Endothelial cell of hepatic sinusoid (primary cell): ENCODE measurements at regions not wholly inside any gene's neighbourhood (a gene's known extent, or its start where the extent isn't known, plus 50 kb on each side); places are given as distances from the start of the nearest gene placed in this dataset.

Experiments
- in situ Hi-C: cut with HindIII; loops from 2 replicates; pipeline ENCODE4 v1.10.0; 2017; ENCODE audit warnings: low sequenced_read_pairs

- in situ Hi-C loops: loop anchor here (25.0 kb wide), 1 partner anchor 1321 kb away; the partner anchor contains the start of gene PCDH17
Observed at GRCh38 chr13:58958097-58958496, 1205.6 kb downstream of the DIAPH3 start.

- in situ Hi-C loops: loop anchor here (25.0 kb wide), 1 partner anchor 1324 kb away; the partner anchor contains the start of gene PCDH17
Observed at GRCh38 chr13:58960888-58961287, 1202.8 kb downstream of the DIAPH3 start.

GRCh38 chr13:58963321-58963720 is 1200.4 kb downstream of the DIAPH3 start:
- in situ Hi-C loops: loop anchor here (25.0 kb wide), 1 partner anchor 1326 kb away; the partner anchor contains the start of gene PCDH17

- in situ Hi-C loops: loop anchor here (25.0 kb wide), 1 partner anchor 1327 kb away; the partner anchor contains the start of gene PCDH17
Observed at GRCh38 chr13:58964048-58964447, 1199.7 kb downstream of the DIAPH3 start.

GRCh38 chr13:58977085-58977484 is 1186.6 kb downstream of the DIAPH3 start:
- in situ Hi-C loops: no loop called here

GRCh38 chr13:58978331-58978730 is 1185.4 kb downstream of the DIAPH3 start:
- in situ Hi-C loops: no loop called here

- in situ Hi-C loops: no loop called here
Observed at GRCh38 chr13:58979851-58980250, 1183.9 kb downstream of the DIAPH3 start.

GRCh38 chr13:58985845-58986244 is 1177.9 kb downstream of the DIAPH3 start:
- in situ Hi-C loops: no loop called here

GRCh38 chr13:58989556-58989955 is 1174.2 kb downstream of the DIAPH3 start:
- in situ Hi-C loops: no loop called here

- in situ Hi-C loops: no loop called here
Observed at GRCh38 chr13:58991826-58992477, 1171.8 kb downstream of the DIAPH3 start.

GRCh38 chr13:58992478-58993042 is 1171.2 kb downstream of the DIAPH3 start:
- in situ Hi-C loops: no loop called here

- in situ Hi-C loops: no loop called here
Observed at GRCh38 chr13:58994077-58994476, 1169.7 kb downstream of the DIAPH3 start.

GRCh38 chr13:58994777-58995176 is 1169.0 kb downstream of the DIAPH3 start:
- in situ Hi-C loops: no loop called here

GRCh38 chr13:58998716-58999115 is 1165.0 kb downstream of the DIAPH3 start:
- in situ Hi-C loops: no loop called here

GRCh38 chr13:58999851-59000250 is 1163.9 kb downstream of the DIAPH3 start:
- in situ Hi-C loops: no loop called here

GRCh38 chr13:59000770-59001169 is 1163.0 kb downstream of the DIAPH3 start:
- in situ Hi-C loops: no loop called here

- in situ Hi-C loops: no loop called here
Observed at GRCh38 chr13:59012731-59013130, 1151.0 kb downstream of the DIAPH3 start.

- in situ Hi-C loops: no loop called here
Observed at GRCh38 chr13:59016250-59016649, 1147.5 kb downstream of the DIAPH3 start.

- in situ Hi-C loops: no loop called here
Observed at GRCh38 chr13:59024434-59024833, 1139.3 kb downstream of the DIAPH3 start.

- in situ Hi-C loops: no loop called here
Observed at GRCh38 chr13:59034198-59034597, 1129.5 kb downstream of the DIAPH3 start.

- in situ Hi-C loops: no loop called here
Observed at GRCh38 chr13:59038824-59039223, 1124.9 kb downstream of the DIAPH3 start.

- in situ Hi-C loops: no loop called here
Observed at GRCh38 chr13:59043016-59043415, 1120.7 kb downstream of the DIAPH3 start.
